ENCODE measurements at regions not wholly inside any gene's neighbourhood (a gene's known extent, or its start where the extent isn't known, plus 50 kb on each side); places are given as distances from the start of the nearest gene placed in this dataset.

GRCh38 chr12:127253797-127254327, 1013.1 kb upstream of the TMEM132C start:
- ATAC-seq = no peak
- intact Hi-C loops (cut with DNase I; ENCODE audit: low total_unique reads) = no loop called here
- Histone ChIP-seq H3K9me3 (no peaks in the 10 kb centered on the region), H3K4me3 (no peak overlapping the region), H3K4me1 (no peaks in the 10 kb centered on the region), H3K27me3 (no peaks in the 10 kb centered on the region), H3K27ac (no peak overlapping the region), H3K36me3 (no peaks in the 10 kb centered on the region)
- DNase-seq = no peak
- TF ChIP-seq CTCF (IDR thresholded peaks at IDR 0.05 in 4 of 5, conservative IDR thresholded peaks at IDR 0.05 in 1 of 5) (no peak), POLR2A (IDR thresholded peaks at IDR 0.05) (no peak)
- in situ Hi-C loops (cut with MboI; ENCODE audit: low sequenced_read_pairs in 4 of 4) = no loop called here

- H3K27me3 ChIP-seq = no peaks in the 10 kb centered on the region
- no peaks in the 10 kb centered on the region for H3K36me3 ChIP-seq
- TF ChIP-seq CTCF (IDR thresholded peaks at IDR 0.05 in 4 of 5, conservative IDR thresholded peaks at IDR 0.05 in 1 of 5) (no peak), POLR2A (IDR thresholded peaks at IDR 0.05) (no peak)
- H3K27ac ChIP-seq = no peak overlapping the region
- H3K4me3 ChIP-seq = no peak overlapping the region
- DNase-seq (no peak), ATAC-seq (no peak)
- in situ Hi-C loops (cut with MboI; ENCODE audit: low sequenced_read_pairs in 4 of 4) (no loop called here), intact Hi-C loops (cut with DNase I; ENCODE audit: low total_unique reads) (no loop called here)
- no peaks in the 10 kb centered on the region for H3K9me3 ChIP-seq
- no peaks in the 10 kb centered on the region for H3K4me1 ChIP-seq
Observed at GRCh38 chr12:127254420-127254955, 1012.5 kb upstream of the TMEM132C start.

GRCh38 chr12:127257366-127257935, 1009.5 kb upstream of the TMEM132C start:
- intact Hi-C loops (cut with DNase I; ENCODE audit: low total_unique reads) = no loop called here
- ATAC-seq (no peak), DNase-seq (no peak)
- H3K27me3 ChIP-seq = no peaks in the 10 kb centered on the region
- no peaks in the 10 kb centered on the region for H3K9me3 ChIP-seq
- no peak overlapping the region for H3K27ac ChIP-seq
- H3K36me3 ChIP-seq = no peaks in the 10 kb centered on the region
- TF ChIP-seq POLR2A (IDR thresholded peaks at IDR 0.05) (no peak), CTCF (IDR thresholded peaks at IDR 0.05 in 4 of 5, conservative IDR thresholded peaks at IDR 0.05 in 1 of 5) (no peak)
- H3K4me1 ChIP-seq = no peaks in the 10 kb centered on the region
- H3K4me3 ChIP-seq = no peak overlapping the region
- in situ Hi-C loops (cut with MboI; ENCODE audit: low sequenced_read_pairs in 4 of 4) = no loop called here

GRCh38 chr12:127260531-127260930, 1006.4 kb upstream of the TMEM132C start:
- Histone ChIP-seq H3K4me1 (no peaks in the 10 kb centered on the region), H3K9me3 (no peaks in the 10 kb centered on the region), H3K36me3 (no peaks in the 10 kb centered on the region), H3K27ac (no peak overlapping the region), H3K4me3 (no peak overlapping the region), H3K27me3 (no peaks in the 10 kb centered on the region)
- DNase-seq = no peak
- no peak for TF ChIP-seq CTCF (IDR thresholded peaks at IDR 0.05 in 4 of 5, conservative IDR thresholded peaks at IDR 0.05 in 1 of 5)
- no peak for TF ChIP-seq POLR2A (IDR thresholded peaks at IDR 0.05)
- no peak for ATAC-seq
- in situ Hi-C loops (cut with MboI; ENCODE audit: low sequenced_read_pairs in 4 of 4) (no loop called here), intact Hi-C loops (cut with DNase I; ENCODE audit: low total_unique reads) (no loop called here)

- Histone ChIP-seq H3K27ac (no peak overlapping the region), H3K9me3 (no peaks in the 10 kb centered on the region), H3K27me3 (no peaks in the 10 kb centered on the region), H3K36me3 (no peaks in the 10 kb centered on the region), H3K4me3 (no peak overlapping the region), H3K4me1 (no peaks in the 10 kb centered on the region)
- ATAC-seq (no peak), DNase-seq (no peak)
- TF ChIP-seq POLR2A (IDR thresholded peaks at IDR 0.05) (no peak), CTCF (IDR thresholded peaks at IDR 0.05 in 4 of 5, conservative IDR thresholded peaks at IDR 0.05 in 1 of 5) (no peak)
- in situ Hi-C loops (cut with MboI; ENCODE audit: low sequenced_read_pairs in 4 of 4) (no loop called here), intact Hi-C loops (cut with DNase I; ENCODE audit: low total_unique reads) (no loop called here)
Observed at GRCh38 chr12:127260999-127261398, 1006.0 kb upstream of the TMEM132C start.

Data from gastrocnemius medialis (tissue), 4 donors.